ENCODE measurements at regions not wholly inside any gene's neighbourhood (a gene's known extent, or its start where the extent isn't known, plus 50 kb on each side); places are given as distances from the start of the nearest gene placed in this dataset.

DNA sequence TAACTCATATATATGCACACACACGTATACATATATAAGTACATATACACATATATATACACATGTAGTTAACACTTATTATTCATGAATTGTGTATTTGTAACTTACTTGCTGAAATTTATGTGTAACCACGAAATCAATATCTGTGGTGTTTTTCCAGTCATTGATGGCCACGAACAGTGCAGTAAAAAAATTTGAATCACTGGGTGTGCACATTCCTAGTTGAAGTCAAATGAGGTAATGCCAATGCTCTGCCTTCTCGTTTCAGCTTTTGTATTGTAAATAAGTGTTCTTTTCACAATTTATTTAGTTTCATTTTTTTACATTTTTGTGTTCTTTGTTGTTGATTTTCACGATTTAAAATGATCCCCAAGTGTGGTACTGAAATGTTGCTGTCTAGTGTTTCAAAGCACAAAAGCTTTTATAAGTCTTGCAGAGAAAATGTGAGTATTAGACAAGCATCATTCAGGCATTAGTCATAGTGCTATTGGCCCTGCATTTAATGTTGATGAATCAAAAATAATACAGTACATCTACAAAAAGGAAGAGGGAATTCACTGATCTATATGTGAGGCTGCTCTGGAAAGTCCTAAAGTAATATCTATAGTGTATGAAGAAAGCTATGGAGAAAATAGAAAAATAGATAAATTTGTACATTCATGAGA is 419.0 kb downstream of the DSC3 start:
- no peak overlapping the region for H2BK12ac ChIP-seq (ENCODE audit: low read depth, low read length)
- H3K56ac ChIP-seq (replicated peaks; ENCODE audit: insufficient read length, low read depth, low read length), result no peak overlapping the region
- H2AFZ ChIP-seq (ENCODE audit: low read length), result no peak overlapping the region
- no peaks in the 10 kb centered on the region for H3K36me3 ChIP-seq (ENCODE audit: control insufficient read depth in 2 of 4, insufficient read depth in 4 of 4, low read length in 3 of 4)
- H3K14ac ChIP-seq (ENCODE audit: insufficient read length), result no peak overlapping the region
- H3K9ac ChIP-seq (replicated peaks in 1 of 4; ENCODE audit: extremely low read depth in 1 of 4, low read depth in 3 of 4, low read length in 3 of 4), result no peak overlapping the region
- H3K4ac ChIP-seq (replicated peaks; ENCODE audit: insufficient read length, low read depth, low read length), result no peak overlapping the region
- H3K23me2 ChIP-seq (ENCODE audit: low read depth, low read length), result no peaks in the 10 kb centered on the region; the same call in 1 of the 2 replicates
- no peak overlapping the region for H3K4me3 ChIP-seq (ENCODE audit: extremely low read depth in 1 of 4, insufficient read depth in 2 of 4, low read depth in 3 of 4, low read length in 4 of 4)
- peaks cover 0 to 6% (median 1%) of the 10 kb centered on the region in 4 experiments; a peak in 2 of 7 replicates for H3K4me1 ChIP-seq (replicated peaks in 1 of 4; ENCODE audit: control insufficient read depth in 3 of 4, insufficient read depth in 4 of 4, low read length in 3 of 4)
- no peak overlapping the region for H4K5ac ChIP-seq (ENCODE audit: insufficient read length, low read depth, low read length)
- no peak overlapping the region for H3K27ac ChIP-seq (ENCODE audit: low read depth, low read length)
- FAIRE-seq (no peak), DNase-seq (ENCODE audit: low read depth in 1 of 2, low spot score in 2 of 2) (no peak)
- peaks cover 0 to 7% (median 0%) of the 10 kb centered on the region in 4 experiments; a peak in 3 of 7 replicates for H3K27me3 ChIP-seq (replicated peaks in 1 of 4; ENCODE audit: control insufficient read depth in 3 of 4, extremely low read depth in 1 of 4, insufficient read depth in 3 of 4, low read length in 3 of 4)
- H3K4me2 ChIP-seq (ENCODE audit: insufficient read depth in 1 of 2, low read depth in 2 of 2, low read length in 2 of 2), result peak overlapping the region in 1 of 2 experiments; percentile 4; a peak in 1 of 4 replicates
- WGBS, 2 experiments (ENCODE audit: extremely low coverage in 1 of 2, insufficient coverage in 1 of 2, insufficient read length in 1 of 2, insufficient replicate concordance in 2 of 2, low coverage in 1 of 2, low lambda C conversion rate in 2 of 2, missing lambda C conversion rate in 1 of 2), result 76% methylated on average over 5 of the region's 5 CpGs; no CpG with 5 or more reads in 1 of the 2 experiments
- H3K23ac ChIP-seq (ENCODE audit: insufficient read length), result no peak overlapping the region
- H2BK120ac ChIP-seq (replicated peaks; ENCODE audit: low read depth, low read length), result no peak overlapping the region
- H2AK5ac ChIP-seq (ENCODE audit: low read depth, low read length), result no peak overlapping the region
- no peaks in the 10 kb centered on the region for H3K79me1 ChIP-seq (ENCODE audit: low read depth, low read length)
- no peak overlapping the region for H4K8ac ChIP-seq (ENCODE audit: extremely low read depth, insufficient read depth, low read length)
- ChIA-PET CTCF (ENCODE audit: partially characterized antibody) (no interaction called here), POLR2A (ENCODE audit: partially characterized antibody) (no interaction called here)
- H2BK5ac ChIP-seq (ENCODE audit: low read depth, low read length), result no peak overlapping the region
- no peaks in the 10 kb centered on the region for H3K79me2 ChIP-seq (ENCODE audit: control insufficient read depth in 1 of 2, insufficient read depth in 2 of 2, low read length in 2 of 2)
- H3K18ac ChIP-seq (ENCODE audit: extremely low read depth, low read length), result no peak overlapping the region
- H4K91ac ChIP-seq (replicated peaks; ENCODE audit: insufficient read length, low read length), result no peak overlapping the region
- H4K20me1 ChIP-seq (replicated peaks in 1 of 2; ENCODE audit: control insufficient read depth in 1 of 2, insufficient read depth in 2 of 2, low read length in 2 of 2), result no peaks in the 10 kb centered on the region
- H2BK15ac ChIP-seq (ENCODE audit: low read length), result no peak overlapping the region
- no peaks in the 10 kb centered on the region for H3K9me3 ChIP-seq (ENCODE audit: insufficient read depth in 2 of 2, low read depth in 1 of 2, low read length in 1 of 2)
- no peak overlapping the region for H2BK20ac ChIP-seq (ENCODE audit: low read length)
- TF ChIP-seq JUN (IDR thresholded peaks at IDR 0.05; ENCODE audit: low read depth, low read length) (no peak), FOSL1 (IDR thresholded peaks at IDR 0.05; ENCODE audit: insufficient read depth, low read depth, low read length) (no peak), BRCA1 (IDR thresholded peaks at IDR 0.05; ENCODE audit: low read depth, low read length) (no peak), CREB1 (IDR thresholded peaks at IDR 0.05) (no peak), GABPA (IDR thresholded peaks at IDR 0.05; ENCODE audit: borderline replicate concordance, insufficient read depth, low read length) (no peak), YY1 (IDR thresholded peaks at IDR 0.05; ENCODE audit: low read depth, low read length) (no peak), NANOG (IDR thresholded peaks at IDR 0.05; ENCODE audit: insufficient read depth, low read depth, low read length, poor library complexity, severe bottlenecking) (no peak), SUZ12 (IDR thresholded peaks at IDR 0.05; ENCODE audit: low read length) (no peak), RNF2 (IDR thresholded peaks at IDR 0.05; ENCODE audit: borderline replicate concordance, low read depth, low read length, missing control alignments, poor library complexity, severe bottlenecking) (no peak), ATF2 (IDR thresholded peaks at IDR 0.05; ENCODE audit: low read length) (no peak), SAP30 (IDR thresholded peaks at IDR 0.05; ENCODE audit: insufficient read depth, insufficient replicate concordance, low read length) (no peak)
